Right cardiac atrium (tissue), 5 donors: ENCODE measurements at regions not wholly inside any gene's neighbourhood (a gene's known extent, or its start where the extent isn't known, plus 50 kb on each side); places are given as distances from the start of the nearest gene placed in this dataset.

Experiments used
- ATAC-seq, 2 donors: fragments of 200-7000 bp; cut with Tn5 transposase; one replicate each; pipeline versions ENCODE4 v1.8.0 to v1.9.1; 2020; ENCODE audit warnings: moderate library complexity in 2 of 2, mild to moderate bottlenecking in 1 of 2
- DNase-seq, 3 donors: peaks; one replicate each; pipeline ENCODE4 v3.0.0-alpha.2; 2020
- H3K27ac ChIP-seq: one replicate; pipeline ENCODE4 v1.5.1; 2013; ENCODE audit warnings: mild to moderate bottlenecking, low read length, control low read depth, moderate library complexity
- H3K27me3 ChIP-seq: one replicate; pipeline ENCODE4 v1.6.1; 2013; ENCODE audit not compliant: control insufficient read depth, insufficient read depth
- H3K4me1 ChIP-seq: one replicate; pipeline ENCODE4 v1.6.1; 2013; ENCODE audit warnings: low read length; ENCODE audit not compliant: control insufficient read depth, insufficient read depth
- H3K4me3 ChIP-seq: one replicate; pipeline ENCODE4 v1.5.1; 2013; ENCODE audit warnings: low read length, control low read depth
- H3K9me3 ChIP-seq: one replicate; pipeline ENCODE4 v1.6.1; 2013; ENCODE audit warnings: low read length; ENCODE audit not compliant: control insufficient read depth
- WGBS: extraction: QIAGEN DNeasy Blood & Tissue Kit; methylation state at CpG from one replicate; pipeline ENCODE4 v1.1.7; 2013; 5-methylcytosine and 5-hydroxymethylcytosine counted together
- intact Hi-C, 4 donors: fragments of 100-400 bp; cut with DNase I; formaldehyde crosslinking; loops; one replicate each; pipeline versions ENCODE4 v1.11.0 to v1.14.0; 2022 to 2023
- donor health status: healthy with polysubstance abuse.
- donor health status: DM: no; HTN: yes; CAD: no.
- donor health status: DM: no; HTN: no; CAD: no.
- donor health status: DM: no; HTN: yes; CAD: no; lungs with severe emphysema.
- donor health status: DM: yes; HTN: yes; CAD: no.

DNA sequence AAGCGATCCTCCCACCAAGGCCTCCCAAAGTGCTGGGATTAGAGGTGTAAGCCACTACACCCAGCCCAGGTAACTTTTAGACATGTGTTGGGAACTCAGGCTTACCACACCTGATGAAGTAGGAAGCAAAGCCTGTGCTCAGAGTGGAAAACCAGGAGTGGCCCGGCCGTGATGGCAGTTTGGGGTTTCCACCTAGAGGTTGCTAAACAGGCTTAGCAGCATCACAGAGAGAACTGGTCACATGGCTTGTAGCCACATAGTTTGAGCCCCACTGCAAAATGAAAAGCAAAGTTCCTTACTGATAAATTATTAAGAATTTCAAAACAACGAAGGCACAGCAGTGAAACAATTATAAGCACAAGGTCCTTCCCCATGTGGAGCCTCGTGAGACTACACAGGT is 142.6 kb upstream of the CXADR start:
- no peaks in the 10 kb centered on the region for H3K27me3 ChIP-seq
- H3K4me1 ChIP-seq, result no peaks in the 10 kb centered on the region
- no peaks in the 10 kb centered on the region for H3K9me3 ChIP-seq
- DNase-seq (peak in 1 of 3 donors; percentile 20), ATAC-seq (no peak)
- H3K4me3 ChIP-seq, result no peak overlapping the region
- 75% methylated on average over 5 of the region's 5 CpGs for WGBS
- intact Hi-C loops, result no loop called here
- no peak overlapping the region for H3K27ac ChIP-seq

DNA sequence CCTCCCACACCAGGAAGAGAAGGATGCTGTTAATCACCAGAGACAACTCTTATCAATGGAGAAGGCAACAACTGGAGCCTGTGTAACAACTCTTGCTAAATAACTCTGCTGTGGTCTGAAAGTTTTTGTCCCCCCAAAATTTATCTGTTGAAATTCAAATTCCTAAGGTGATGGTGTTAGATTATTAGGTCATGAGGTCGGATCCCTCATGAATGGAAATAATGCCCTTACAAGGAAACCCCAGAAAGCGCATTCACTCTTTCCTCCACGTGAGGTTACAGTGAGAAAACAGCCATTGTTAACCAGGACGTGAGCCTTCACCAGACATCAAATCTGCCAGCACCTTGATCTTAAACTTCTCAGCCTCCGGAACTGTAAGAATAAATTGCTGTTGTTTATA is 141.9 kb upstream of the CXADR start:
- no peak overlapping the region for H3K27ac ChIP-seq
- no peaks in the 10 kb centered on the region for H3K27me3 ChIP-seq
- H3K4me3 ChIP-seq, result no peak overlapping the region
- 34% methylated on average over 5 of the region's 5 CpGs for WGBS
- no peaks in the 10 kb centered on the region for H3K9me3 ChIP-seq
- no peaks in the 10 kb centered on the region for H3K4me1 ChIP-seq
- intact Hi-C loops, result no loop called here
- no peak for DNase-seq
- ATAC-seq, result no peak

DNA sequence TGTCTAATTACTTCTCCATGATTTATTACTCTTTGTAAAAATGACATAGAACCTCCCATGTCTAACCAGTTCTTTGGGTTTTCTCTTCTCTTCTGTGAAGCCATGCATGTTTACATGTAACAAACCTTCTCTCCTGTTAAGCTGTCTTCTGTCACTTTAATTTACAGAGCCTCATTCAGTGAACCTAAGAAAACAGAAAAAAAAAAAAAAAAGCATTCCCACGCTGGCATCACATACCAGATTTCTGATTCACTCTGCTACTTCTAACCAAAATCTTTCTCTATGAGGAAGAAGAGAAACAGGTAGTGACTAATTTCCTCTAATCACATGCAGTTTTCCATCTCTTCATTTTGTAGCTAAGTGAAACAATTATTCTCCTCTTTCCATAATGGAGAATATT is 141.4 kb upstream of the CXADR start:
- H3K27ac ChIP-seq, result no peak overlapping the region
- H3K4me3 ChIP-seq, result no peak overlapping the region
- no peaks in the 10 kb centered on the region for H3K4me1 ChIP-seq
- intact Hi-C loops, result no loop called here
- H3K27me3 ChIP-seq, result no peaks in the 10 kb centered on the region
- DNase-seq, result no peak
- WGBS, result 29% methylated on average over 1 of the region's 1 CpG
- no peak for ATAC-seq
- H3K9me3 ChIP-seq, result no peaks in the 10 kb centered on the region

DNA sequence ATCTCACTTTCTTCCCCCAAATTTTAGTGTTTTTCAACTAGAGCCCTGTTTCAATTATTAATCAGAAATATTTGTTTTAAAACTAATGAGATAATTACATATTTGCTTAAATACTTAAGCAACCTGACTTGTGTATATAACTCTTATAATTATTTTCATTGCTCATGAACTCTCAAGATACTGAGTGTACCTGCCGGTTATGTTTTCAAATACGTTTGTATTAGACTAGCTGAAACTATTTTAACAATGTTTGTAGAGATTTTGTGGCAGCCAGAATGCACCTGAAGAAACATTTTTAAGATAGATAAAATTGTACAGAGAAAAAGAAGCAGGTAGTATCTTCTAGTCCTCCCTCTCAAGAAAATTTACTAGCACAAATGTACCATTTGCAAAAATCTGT is 140.6 kb upstream of the CXADR start:
- ATAC-seq, result no peak
- Histone ChIP-seq H3K4me3 (no peak overlapping the region), H3K4me1 (no peaks in the 10 kb centered on the region), H3K27ac (no peak overlapping the region), H3K9me3 (no peaks in the 10 kb centered on the region), H3K27me3 (no peaks in the 10 kb centered on the region)
- WGBS, result 79% methylated on average over 2 of the region's 2 CpGs
- intact Hi-C loops, result no loop called here
- DNase-seq, result no peak

DNA sequence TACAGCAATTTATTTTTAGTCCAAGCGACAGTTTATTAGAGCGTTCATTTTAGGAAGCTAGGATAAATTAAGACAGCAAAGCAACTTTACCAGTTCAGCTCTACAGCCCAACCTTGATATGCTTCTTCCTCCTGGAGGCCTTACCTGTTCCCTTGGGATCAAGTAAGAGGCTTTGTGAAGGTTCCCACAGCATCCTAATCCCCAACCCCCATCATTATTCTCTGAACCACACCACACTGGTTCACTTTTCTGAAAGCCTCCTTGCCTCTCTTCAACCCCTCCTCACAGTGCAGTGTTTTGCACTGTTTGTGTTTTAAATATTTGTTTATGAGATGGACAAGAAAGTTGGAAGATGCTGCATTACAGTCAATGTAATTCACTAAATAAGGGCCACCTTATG is 126.3 kb upstream of the CXADR start:
- DNase-seq, result no peak
- Histone ChIP-seq H3K9me3 (no peaks in the 10 kb centered on the region), H3K4me3 (no peak overlapping the region), H3K27ac (no peak overlapping the region), H3K27me3 (no peaks in the 10 kb centered on the region), H3K4me1 (no peaks in the 10 kb centered on the region)
- no peak for ATAC-seq
- intact Hi-C loops, result loop anchor here in 3 of 4 donors (5.0 kb wide), 2 partner anchors 126 to 196 kb away; partner anchors contain the start of gene CXADR (in 1 of the 3)
- WGBS, result 27% methylated on average over 2 of the region's 2 CpGs

DNA sequence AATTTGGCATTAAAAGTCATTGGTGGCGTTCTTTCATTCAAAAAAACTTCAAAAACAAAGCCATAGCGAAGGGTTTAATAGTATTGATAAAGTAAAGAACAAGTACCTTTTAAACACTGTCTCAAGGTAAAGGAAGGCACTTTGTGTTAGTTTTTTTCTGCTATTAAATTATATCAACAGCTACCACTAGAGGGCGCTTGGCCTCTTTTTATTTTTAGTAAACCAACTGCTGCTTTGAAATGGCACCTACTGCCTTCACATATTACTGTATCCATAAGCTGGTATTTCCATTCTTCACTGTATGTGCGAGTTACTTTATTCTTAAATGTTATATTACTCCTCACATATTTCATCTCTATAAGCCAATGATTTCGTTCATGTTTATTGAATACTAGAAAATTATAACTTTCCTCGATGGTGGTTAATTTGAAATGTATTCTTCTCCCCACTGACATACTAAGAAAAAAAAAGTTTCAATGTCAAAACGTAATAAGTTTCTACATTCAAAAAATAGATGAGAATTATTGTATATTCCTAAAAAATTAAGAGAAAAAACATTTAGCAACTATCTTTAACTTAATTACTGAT is 125.7 kb upstream of the CXADR start:
- Histone ChIP-seq H3K4me3 (no peak overlapping the region), H3K9me3 (no peaks in the 10 kb centered on the region), H3K27ac (no peak overlapping the region), H3K27me3 (no peaks in the 10 kb centered on the region), H3K4me1 (no peaks in the 10 kb centered on the region)
- intact Hi-C loops, result loop anchor here in 3 of 4 donors (5.0 kb wide), 2 partner anchors 125 to 195 kb away; partner anchors contain the start of gene CXADR (in 1 of the 3)
- peak; percentile 34 to 36 for ATAC-seq
- 19% methylated on average over 7 of the region's 7 CpGs for WGBS
- DNase-seq, result no peak

DNA sequence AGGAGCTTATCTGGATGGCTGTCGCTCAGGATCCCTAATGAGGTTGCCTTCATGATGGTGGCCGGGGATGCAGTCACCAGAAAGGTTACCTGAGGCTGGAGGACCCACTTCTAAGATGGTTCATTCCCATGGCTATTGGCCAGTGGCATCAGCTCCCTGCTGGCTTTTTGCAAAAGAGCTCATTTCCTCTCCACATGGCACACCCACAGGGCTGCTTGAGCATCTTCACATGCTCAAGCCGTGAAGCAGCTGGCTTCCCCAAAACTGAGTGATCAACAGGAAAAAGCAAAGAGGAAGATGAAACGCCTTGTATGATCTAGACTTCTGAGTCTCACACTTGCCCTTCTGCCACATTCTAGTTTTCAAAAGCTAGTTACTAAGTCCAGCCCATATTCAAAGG is 124.6 kb upstream of the CXADR start:
- no peak overlapping the region for H3K27ac ChIP-seq
- DNase-seq, result peak in 2 of 3 donors; percentile 20 to 46
- H3K4me1 ChIP-seq, result no peaks in the 10 kb centered on the region
- intact Hi-C loops, result loop anchor here in 3 of 4 donors (5.0 kb wide), 2 partner anchors 124 to 194 kb away; partner anchors contain the start of gene CXADR (in 1 of the 3)
- no peaks in the 10 kb centered on the region for H3K9me3 ChIP-seq
- 75% methylated on average over 4 of the region's 4 CpGs for WGBS
- no peak for ATAC-seq
- no peaks in the 10 kb centered on the region for H3K27me3 ChIP-seq
- H3K4me3 ChIP-seq, result no peak overlapping the region

DNA sequence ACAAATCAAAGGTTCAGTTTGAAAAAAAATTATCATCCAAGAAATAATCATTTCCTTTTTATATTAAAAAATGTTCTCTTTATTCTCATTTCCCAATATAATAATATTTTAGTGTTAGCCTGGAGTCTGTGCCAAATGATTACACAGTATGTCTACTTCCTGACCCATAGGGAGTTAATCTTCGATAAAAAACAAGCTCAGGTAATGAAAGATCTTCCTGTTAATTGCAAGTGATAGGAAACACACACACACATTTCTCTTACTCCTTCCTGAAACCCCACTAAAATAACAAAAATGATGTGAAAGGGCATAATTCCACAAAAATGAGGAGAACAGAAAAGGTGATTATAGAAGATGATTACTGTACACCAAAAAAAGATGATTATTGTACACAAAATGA is 123.5 kb upstream of the CXADR start:
- no peak for DNase-seq
- Histone ChIP-seq H3K9me3 (no peaks in the 10 kb centered on the region), H3K27ac (no peak overlapping the region), H3K27me3 (no peaks in the 10 kb centered on the region), H3K4me1 (no peaks in the 10 kb centered on the region), H3K4me3 (no peak overlapping the region)
- 51% methylated on average over 1 of the region's 1 CpG for WGBS
- intact Hi-C loops, result loop anchor here in 3 of 4 donors (5.0 kb wide), 2 partner anchors 123 to 193 kb away; partner anchors contain the start of gene CXADR (in 1 of the 3)
- ATAC-seq, result no peak

DNA sequence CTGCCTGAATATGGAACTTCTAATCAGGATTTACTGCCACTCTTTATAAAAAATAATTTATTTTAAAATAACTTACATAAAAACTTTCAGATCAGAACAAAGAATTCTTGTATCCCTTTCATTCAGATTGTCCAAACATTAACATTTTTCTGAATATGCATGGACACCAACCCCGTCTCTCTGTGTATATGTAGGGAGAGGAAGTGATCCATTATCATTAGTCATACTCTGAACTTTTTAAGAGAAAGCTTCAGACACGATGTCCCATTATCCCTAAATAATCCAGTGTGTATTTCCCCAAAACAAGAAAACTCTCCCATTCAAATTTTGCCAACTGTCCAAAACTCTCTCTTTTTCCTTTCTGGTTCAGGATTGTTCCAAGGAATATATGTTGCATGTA is 122.3 kb upstream of the CXADR start:
- ATAC-seq, result no peak
- Histone ChIP-seq H3K4me3 (no peak overlapping the region), H3K9me3 (no peaks in the 10 kb centered on the region), H3K27ac (no peak overlapping the region), H3K27me3 (no peaks in the 10 kb centered on the region), H3K4me1 (no peaks in the 10 kb centered on the region)
- no peak for DNase-seq
- intact Hi-C loops, result loop anchor here in 1 of 4 donors (10.0 kb wide), 1 partner anchor 184 kb away; no protein-coding TSS in a partner anchor
- 59% methylated on average over 2 of the region's 2 CpGs for WGBS

DNA sequence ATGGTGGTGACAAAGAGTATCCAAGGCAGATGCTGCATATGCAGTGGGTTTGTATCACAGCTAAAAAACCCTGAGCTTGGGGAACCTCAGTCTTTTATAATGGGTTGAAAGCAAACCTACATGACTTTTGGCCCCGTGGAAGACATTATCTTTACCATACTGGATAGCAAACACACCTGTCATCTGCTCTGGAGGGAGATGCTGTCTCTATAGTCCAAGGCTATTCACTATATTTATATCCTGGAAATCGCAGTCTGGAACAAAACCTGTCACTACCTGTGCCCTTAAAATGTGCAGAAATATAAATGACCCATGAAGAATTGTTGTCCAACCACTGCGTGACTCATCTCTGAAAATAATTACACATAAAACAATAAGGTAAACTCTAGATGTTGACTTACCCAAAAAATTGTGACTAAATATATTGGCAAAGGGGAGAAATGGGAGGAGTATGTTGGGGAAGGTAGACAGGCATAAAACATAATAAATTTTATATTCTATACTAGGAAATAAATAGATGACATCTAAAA is 121.0 kb upstream of the CXADR start:
- WGBS, result 81% methylated on average over 3 of the region's 3 CpGs
- Histone ChIP-seq H3K9me3 (no peaks in the 10 kb centered on the region), H3K4me3 (no peak overlapping the region), H3K27ac (no peak overlapping the region), H3K4me1 (no peaks in the 10 kb centered on the region), H3K27me3 (no peaks in the 10 kb centered on the region)
- intact Hi-C loops, result loop anchor here in 1 of 4 donors (10.0 kb wide), 1 partner anchor 183 kb away; no protein-coding TSS in a partner anchor
- DNase-seq (no peak), ATAC-seq (no peak)

DNA sequence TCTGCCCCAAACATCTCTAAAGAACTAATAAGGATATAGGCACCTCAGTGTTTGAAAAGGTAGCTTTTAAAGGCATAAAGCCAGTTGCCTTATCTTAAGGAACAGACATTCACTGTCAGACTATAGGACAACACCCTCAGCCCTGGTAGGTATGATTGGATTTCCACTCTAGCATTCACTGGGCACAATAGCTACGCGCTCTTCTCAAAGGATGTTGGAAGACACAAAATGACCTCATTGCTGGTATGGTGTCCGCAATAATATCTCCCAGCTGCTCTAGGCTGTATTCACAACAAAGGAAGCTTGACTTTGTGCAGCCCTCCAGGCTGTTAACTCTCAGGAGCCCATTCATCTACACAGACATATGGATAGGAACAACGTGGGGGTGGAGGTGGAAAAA is 119.4 kb upstream of the CXADR start:
- Histone ChIP-seq H3K4me3 (no peak overlapping the region), H3K4me1 (no peaks in the 10 kb centered on the region), H3K27ac (no peak overlapping the region), H3K9me3 (no peaks in the 10 kb centered on the region), H3K27me3 (no peaks in the 10 kb centered on the region)
- DNase-seq (no peak), ATAC-seq (no peak)
- intact Hi-C loops, result loop anchor here in 1 of 4 donors (10.0 kb wide), 1 partner anchor 181 kb away; no protein-coding TSS in a partner anchor
- WGBS, result 50% methylated on average over 4 of the region's 4 CpGs
